Subcutaneous abdominal adipose tissue (tissue), 5 donors: ENCODE measurements at regions not wholly inside any gene's neighbourhood (a gene's known extent, or its start where the extent isn't known, plus 50 kb on each side); places are given as distances from the start of the nearest gene placed in this dataset.

Source experiments
- H3K27ac ChIP-seq: one replicate; pipeline ENCODE4 v1.7.0; 2013; ENCODE audit warnings: low read depth, mild to moderate bottlenecking, inconsistent platforms, low read length, moderate library complexity
- H3K27me3 ChIP-seq, 5 donors: one replicate each; pipeline ENCODE4 v1.7.0; 2013; ENCODE audit warnings: low read length in 5 of 5, inconsistent platforms in 1 of 5; ENCODE audit not compliant: control insufficient read depth in 5 of 5, insufficient read depth in 4 of 5
- H3K36me3 ChIP-seq, 5 donors: one replicate each; pipeline ENCODE4 v1.7.0; 2013; ENCODE audit warnings: low read length in 5 of 5; ENCODE audit not compliant: control insufficient read depth in 5 of 5, insufficient read depth in 5 of 5
- H3K4me1 ChIP-seq, 5 donors: one replicate each; pipeline ENCODE4 v1.7.0; 2013; ENCODE audit warnings: low read length in 5 of 5, mild to moderate bottlenecking in 3 of 5, moderate library complexity in 1 of 5; ENCODE audit not compliant: control insufficient read depth in 5 of 5, insufficient read depth in 5 of 5
- H3K4me3 ChIP-seq, 5 donors: one replicate each; pipeline ENCODE4 v1.7.0; 2013; ENCODE audit warnings: low read length in 5 of 5, low read depth in 1 of 5
- H3K9ac ChIP-seq, 5 donors: one replicate each; pipeline ENCODE4 v1.7.0; 2013; ENCODE audit warnings: low read length in 5 of 5, mild to moderate bottlenecking in 4 of 5, moderate library complexity in 3 of 5
- H3K9me3 ChIP-seq, 5 donors: one replicate each; pipeline ENCODE4 v1.7.0; 2013; ENCODE audit warnings: low read length in 5 of 5; ENCODE audit not compliant: control insufficient read depth in 5 of 5
- donor health status: healthy.
- donor health status: healthy.
- donor health status: healthy.
- donor health status: healthy.
- donor health status: healthy.

DNA sequence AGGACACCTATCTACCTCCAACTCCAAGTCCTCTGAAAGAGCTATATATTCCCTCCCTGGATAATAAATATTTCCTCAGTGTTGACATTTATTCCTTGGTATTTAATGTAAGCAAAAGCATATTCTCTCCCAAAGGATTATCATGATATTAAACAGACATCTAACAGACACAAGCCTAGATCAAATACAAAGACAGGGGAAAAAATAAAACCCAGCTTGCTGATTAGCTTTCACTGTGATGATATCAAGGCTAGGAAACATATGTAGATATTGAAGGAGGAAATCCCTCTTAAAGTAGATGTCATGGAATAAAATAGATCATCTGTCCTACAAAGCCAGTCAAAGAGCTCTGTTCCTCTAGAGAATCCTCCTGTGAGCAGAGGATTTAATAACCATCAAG is 95.2 kb downstream of the CRPPA start:
- H3K4me1 ChIP-seq, result no peaks in the 10 kb centered on the region
- peaks cover 0 to 4% (median 0%) of the 10 kb centered on the region in 5 donors for H3K9me3 ChIP-seq
- H3K27me3 ChIP-seq, result no peaks in the 10 kb centered on the region
- no peak overlapping the region for H3K27ac ChIP-seq
- H3K4me3 ChIP-seq, result no peak overlapping the region
- no peak overlapping the region for H3K9ac ChIP-seq
- H3K36me3 ChIP-seq, result no peaks in the 10 kb centered on the region

DNA sequence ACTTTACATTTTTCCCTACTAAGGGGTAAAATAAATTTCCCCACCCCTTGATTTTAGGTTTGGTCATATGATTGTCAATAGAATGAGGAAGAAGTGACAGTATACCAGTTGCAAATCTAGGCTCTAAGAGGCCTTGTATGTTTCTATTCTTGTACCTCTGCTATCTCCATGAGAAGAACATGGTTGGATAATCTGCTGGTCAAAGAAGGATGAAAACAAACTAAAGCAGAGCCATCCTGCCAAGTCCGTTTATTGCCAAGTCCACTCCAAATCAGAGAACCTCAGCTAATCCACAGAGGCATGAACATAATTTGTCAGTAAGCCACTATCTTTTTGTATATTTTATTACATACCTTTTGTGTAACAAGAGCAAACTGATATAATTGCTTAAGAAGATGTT is 98.0 kb downstream of the CRPPA start:
- no peak overlapping the region for H3K9ac ChIP-seq
- no peaks in the 10 kb centered on the region for H3K36me3 ChIP-seq
- no peaks in the 10 kb centered on the region for H3K27me3 ChIP-seq
- no peaks in the 10 kb centered on the region for H3K4me1 ChIP-seq
- H3K4me3 ChIP-seq, result no peak overlapping the region
- H3K27ac ChIP-seq, result no peak overlapping the region
- H3K9me3 ChIP-seq, result peaks cover 0 to 4% (median 0%) of the 10 kb centered on the region in 5 donors

DNA sequence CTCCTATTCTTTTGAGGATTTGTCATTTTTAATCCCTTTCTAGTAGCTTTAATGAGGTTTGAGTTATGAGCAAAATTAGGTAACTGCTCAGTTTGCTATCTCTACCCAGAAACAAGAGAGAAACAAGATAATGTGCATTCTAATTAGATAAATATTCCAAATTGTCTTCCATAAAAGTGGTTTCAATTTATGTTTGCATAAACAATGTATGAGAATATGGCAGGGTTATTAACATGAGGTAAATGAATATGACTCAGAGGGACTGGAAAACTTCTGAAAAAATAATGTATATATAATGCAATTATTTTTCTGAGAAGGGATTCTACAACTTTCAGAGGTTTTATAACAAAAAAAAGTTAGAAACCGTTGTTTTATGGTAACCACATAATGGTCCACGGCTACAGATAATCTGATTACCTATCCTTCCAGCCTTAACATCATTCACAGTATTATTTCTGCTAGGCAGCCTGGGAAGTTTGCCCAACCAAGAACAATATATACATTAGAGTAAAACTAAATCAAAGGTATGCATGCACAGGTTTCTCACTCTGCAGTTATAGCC is 101.2 kb downstream of the CRPPA start:
- H3K9me3 ChIP-seq, result peaks cover 0 to 4% (median 0%) of the 10 kb centered on the region in 5 donors
- no peaks in the 10 kb centered on the region for H3K4me1 ChIP-seq
- H3K4me3 ChIP-seq, result no peak overlapping the region
- H3K27ac ChIP-seq, result no peak overlapping the region
- H3K27me3 ChIP-seq, result no peaks in the 10 kb centered on the region
- H3K9ac ChIP-seq, result no peak overlapping the region
- no peaks in the 10 kb centered on the region for H3K36me3 ChIP-seq

DNA sequence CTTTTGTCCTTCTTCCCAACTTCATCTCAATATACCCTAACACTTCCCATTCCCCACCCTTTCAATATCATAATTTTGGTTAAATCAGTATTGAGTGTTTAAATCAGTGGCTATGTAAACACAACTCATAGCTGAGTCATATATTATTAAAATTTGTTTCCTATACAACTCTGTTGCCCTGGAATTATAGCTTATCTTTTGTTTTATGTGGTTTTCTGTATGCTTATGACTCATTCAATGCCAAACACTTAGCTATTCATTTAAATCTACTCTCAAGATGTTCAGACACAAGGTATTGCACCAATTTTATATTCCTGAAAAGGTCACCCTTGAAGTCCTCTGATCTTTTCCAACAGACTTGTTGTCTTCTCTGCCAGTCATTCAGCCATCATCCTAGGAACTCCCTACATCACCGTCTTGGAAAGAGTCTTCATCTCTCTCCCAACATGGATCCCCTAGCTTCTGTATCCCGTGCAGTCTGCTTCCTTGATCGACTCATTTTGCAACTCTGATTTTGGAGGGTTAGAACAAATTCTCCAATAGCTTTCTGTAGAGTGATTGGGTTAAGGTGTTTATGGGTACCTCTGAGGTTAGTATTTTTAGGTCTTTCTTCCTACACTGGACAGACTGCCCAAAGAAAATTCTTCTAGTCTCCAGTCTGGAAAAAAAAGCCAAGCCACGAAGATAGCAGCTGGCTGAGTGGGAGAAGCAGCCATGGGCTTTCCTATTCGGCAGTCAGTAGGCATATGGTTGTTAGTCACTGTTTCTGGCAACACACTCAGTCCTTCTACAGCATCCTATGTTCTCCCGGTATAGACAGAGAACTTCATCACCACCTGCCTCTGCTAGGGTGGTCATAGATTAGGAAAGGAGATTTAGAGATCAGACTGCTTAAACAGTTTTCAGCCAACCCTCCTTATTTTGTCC is 102.1 kb downstream of the CRPPA start:
- Histone ChIP-seq H3K9ac (no peak overlapping the region), H3K9me3 (peaks cover 0 to 4% (median 0%) of the 10 kb centered on the region in 5 donors), H3K4me3 (no peak overlapping the region), H3K4me1 (no peaks in the 10 kb centered on the region), H3K36me3 (no peaks in the 10 kb centered on the region), H3K27me3 (no peaks in the 10 kb centered on the region), H3K27ac (no peak overlapping the region)

DNA sequence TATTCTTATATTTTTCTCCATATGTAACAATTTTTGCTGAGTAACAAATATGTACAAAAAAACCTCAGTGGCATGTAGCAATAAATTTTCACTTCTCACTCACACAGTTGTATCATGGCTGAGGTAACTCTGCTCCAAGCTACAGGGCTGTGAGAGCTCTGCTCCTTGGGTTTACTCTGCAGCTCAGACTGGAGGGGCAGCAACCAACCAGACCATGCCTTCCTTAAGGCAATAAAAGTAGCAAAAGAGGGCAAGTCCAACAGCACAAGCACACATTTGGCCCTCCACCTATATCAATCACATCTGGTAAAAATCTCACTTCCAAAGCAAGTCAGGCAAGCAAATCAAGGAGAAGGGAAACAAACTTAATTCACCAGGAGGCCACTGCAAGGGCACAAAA is 102.9 kb downstream of the CRPPA start:
- Histone ChIP-seq H3K4me1 (no peaks in the 10 kb centered on the region), H3K27me3 (no peaks in the 10 kb centered on the region), H3K9ac (no peak overlapping the region), H3K27ac (no peak overlapping the region), H3K4me3 (no peak overlapping the region), H3K9me3 (peaks cover 0 to 4% (median 0%) of the 10 kb centered on the region in 5 donors), H3K36me3 (no peaks in the 10 kb centered on the region)

DNA sequence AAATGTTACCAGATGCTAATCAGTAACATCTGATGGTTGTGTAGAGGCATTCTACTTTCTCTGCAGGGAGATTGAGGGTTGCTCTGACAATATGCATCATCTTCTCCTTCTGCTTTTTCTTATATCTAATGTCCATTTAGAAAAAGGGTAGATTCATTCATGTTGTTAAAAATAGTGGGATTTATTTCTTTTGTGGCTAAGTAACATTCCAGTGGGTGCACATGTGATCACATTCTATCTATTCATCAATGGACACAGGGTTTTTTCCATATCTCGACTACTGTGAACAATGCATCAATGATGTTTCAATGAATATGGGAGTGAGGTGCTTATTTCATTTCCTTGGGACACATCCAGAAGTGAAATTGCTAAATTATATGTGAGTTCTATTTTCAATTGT is 103.9 kb downstream of the CRPPA start:
- Histone ChIP-seq H3K4me1 (no peaks in the 10 kb centered on the region), H3K9me3 (no peaks in the 10 kb centered on the region), H3K36me3 (no peaks in the 10 kb centered on the region), H3K27me3 (no peaks in the 10 kb centered on the region), H3K9ac (no peak overlapping the region), H3K27ac (no peak overlapping the region), H3K4me3 (no peak overlapping the region)

DNA sequence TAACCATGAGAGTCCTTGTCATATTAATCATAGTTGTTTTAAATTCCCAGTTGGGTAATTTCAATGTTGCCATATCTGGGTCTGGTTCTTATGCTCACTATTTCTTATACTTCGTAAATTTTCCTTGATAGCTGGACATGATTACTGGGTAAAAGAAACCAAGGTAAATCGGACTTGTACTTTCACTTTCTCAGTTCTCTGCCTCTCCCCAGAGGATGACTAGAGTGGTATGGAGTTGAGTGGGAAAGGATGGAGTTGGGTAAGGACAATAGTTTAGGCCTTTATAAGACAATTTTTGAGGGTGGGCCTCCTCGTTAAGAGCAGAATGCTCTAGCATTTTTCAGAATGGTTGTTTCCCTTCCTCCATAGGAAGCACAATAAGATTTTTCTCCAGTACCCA is 106.1 kb downstream of the CRPPA start:
- H3K27ac ChIP-seq, result no peak overlapping the region
- no peaks in the 10 kb centered on the region for H3K4me1 ChIP-seq
- no peak overlapping the region for H3K4me3 ChIP-seq
- no peaks in the 10 kb centered on the region for H3K27me3 ChIP-seq
- H3K9ac ChIP-seq, result no peak overlapping the region
- H3K36me3 ChIP-seq, result no peaks in the 10 kb centered on the region
- no peaks in the 10 kb centered on the region for H3K9me3 ChIP-seq

DNA sequence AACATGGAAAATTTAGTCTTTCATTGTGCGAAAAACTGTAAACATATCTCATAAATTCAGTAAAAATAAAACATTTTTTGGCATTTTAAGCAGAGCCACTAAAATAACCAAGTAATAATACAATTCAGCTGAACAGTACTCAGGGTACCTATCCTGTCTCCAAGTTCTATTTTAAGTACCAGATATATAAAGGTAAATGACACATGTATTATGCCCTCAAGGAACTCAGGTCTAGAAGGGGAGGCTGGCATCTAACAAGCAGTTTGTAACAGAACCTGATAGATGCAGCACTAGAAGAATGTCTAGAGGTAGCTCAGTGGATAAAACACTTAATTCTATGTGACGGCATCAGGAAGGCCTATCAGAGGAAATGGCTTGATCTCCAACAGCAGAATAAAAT is 112.2 kb downstream of the CRPPA start:
- H3K27ac ChIP-seq, result no peak overlapping the region
- no peaks in the 10 kb centered on the region for H3K36me3 ChIP-seq
- H3K27me3 ChIP-seq, result no peaks in the 10 kb centered on the region
- H3K4me3 ChIP-seq, result no peak overlapping the region
- H3K9ac ChIP-seq, result no peak overlapping the region
- H3K4me1 ChIP-seq, result peaks cover 0 to 15% (median 0%) of the 10 kb centered on the region in 5 donors
- H3K9me3 ChIP-seq, result no peaks in the 10 kb centered on the region

DNA sequence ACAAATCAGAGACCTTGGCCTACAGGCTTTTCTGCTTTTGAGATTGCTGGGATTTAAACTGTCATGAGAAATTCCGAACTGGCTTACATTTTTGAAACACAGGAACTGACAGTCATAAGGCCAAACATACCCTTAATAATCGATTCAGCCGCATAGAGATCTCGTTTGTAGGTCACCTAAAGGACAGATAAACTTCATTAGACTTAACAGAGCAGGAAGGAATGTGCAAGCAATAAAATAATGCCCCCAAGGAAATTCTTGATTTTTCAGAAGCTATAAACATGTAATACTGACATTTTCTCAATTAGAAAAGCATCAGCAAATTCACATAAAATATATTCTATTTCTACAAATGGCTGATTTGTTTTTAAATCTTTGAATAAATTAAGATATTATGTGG is 120.0 kb downstream of the CRPPA start:
- no peaks in the 10 kb centered on the region for H3K4me1 ChIP-seq

DNA sequence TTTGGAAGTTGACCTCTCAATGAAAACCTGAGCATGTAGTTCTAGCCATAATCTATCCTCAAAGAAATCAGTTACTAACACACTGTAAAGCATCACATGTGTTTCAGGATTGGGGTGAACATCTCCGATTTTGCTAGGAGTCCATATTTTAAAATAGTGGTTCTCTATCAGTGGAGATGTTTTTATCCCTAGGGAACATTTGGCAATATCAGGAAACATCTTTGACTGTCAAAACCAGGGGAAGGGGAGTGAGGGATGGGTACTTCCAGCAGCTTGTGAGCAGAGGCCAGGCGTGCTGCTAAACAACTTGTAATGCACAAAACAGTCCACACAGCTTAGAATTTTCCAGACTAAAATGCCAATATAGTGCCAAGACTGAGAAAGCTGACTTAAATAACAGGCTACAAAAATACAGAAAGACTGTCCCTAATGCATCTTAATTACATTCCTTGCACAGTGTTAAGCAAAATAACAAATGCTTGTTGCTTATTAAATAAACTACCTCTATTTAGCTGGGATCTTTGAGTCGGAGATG is 120.9 kb downstream of the CRPPA start:
- Histone ChIP-seq H3K9me3 (no peaks in the 10 kb centered on the region), H3K4me3 (no peak overlapping the region), H3K4me1 (no peaks in the 10 kb centered on the region), H3K9ac (no peak overlapping the region), H3K27me3 (no peaks in the 10 kb centered on the region), H3K36me3 (no peaks in the 10 kb centered on the region), H3K27ac (no peak overlapping the region)

More for the DNA sequence above, 120.0 kb downstream of the CRPPA start:
- Histone ChIP-seq H3K36me3 (no peaks in the 10 kb centered on the region), H3K27ac (no peak overlapping the region), H3K9me3 (no peaks in the 10 kb centered on the region), H3K4me3 (no peak overlapping the region), H3K27me3 (no peaks in the 10 kb centered on the region), H3K9ac (no peak overlapping the region)
